DOHH2 (cell line): ENCODE measurements at regions not wholly inside any gene's neighbourhood (a gene's known extent, or its start where the extent isn't known, plus 50 kb on each side); places are given as distances from the start of the nearest gene placed in this dataset.
A peak's percentile ranks its signal among the peaks of the same experiment; 100 is the strongest.

Source experiments
- H3F3A ChIP-seq: fragments of 200-600 bp; sonication (generic), shearing (Covaris generic); 2 replicates; pipeline ENCODE4 v1.6.0; 2016; ENCODE audit warnings: antibody characterized with exemption, mild to moderate bottlenecking; ENCODE audit not compliant: control insufficient read depth, insufficient read depth
- H3K27ac ChIP-seq: fragments of 200-600 bp; sonication (generic); 2 replicates; pipeline ENCODE4 v1.5.1; 2014; ENCODE audit warnings: low read depth, mild to moderate bottlenecking, low read length, moderate library complexity
- H3K27me3 ChIP-seq: fragments of 200-600 bp; sonication (generic); 2 replicates; pipeline ENCODE4 v1.6.1; 2014; ENCODE audit warnings: mild to moderate bottlenecking, low read length, mixed read lengths; ENCODE audit not compliant: control insufficient read depth
- H3K36me3 ChIP-seq: fragments of 200-600 bp; sonication (generic); 2 replicates; pipeline ENCODE4 v1.6.1; 2014; ENCODE audit warnings: mild to moderate bottlenecking, low read length, moderate library complexity, mixed read lengths; ENCODE audit not compliant: control insufficient read depth
- H3K4me1 ChIP-seq: fragments of 200-600 bp; sonication (generic); 2 replicates; pipeline ENCODE4 v1.6.1; 2014; ENCODE audit warnings: mild to moderate bottlenecking, low read length, mixed read lengths; ENCODE audit not compliant: control insufficient read depth
- H3K4me2 ChIP-seq: fragments of 200-600 bp; sonication (generic); 2 replicates; pipeline ENCODE4 v1.6.0; 2014; ENCODE audit warnings: mild to moderate bottlenecking, low read length, moderate library complexity
- H3K4me3 ChIP-seq: fragments of 200-600 bp; sonication (generic); 2 replicates; pipeline ENCODE4 v1.5.1; 2014; ENCODE audit warnings: mild to moderate bottlenecking, low read length, mixed read lengths
- H3K79me2 ChIP-seq: fragments of 200-600 bp; sonication (generic); 2 replicates; pipeline ENCODE4 v1.6.1; 2014; ENCODE audit warnings: mild to moderate bottlenecking, low read length, mixed read lengths; ENCODE audit not compliant: control insufficient read depth
- H3K9me2 ChIP-seq: fragments of 200-600 bp; sonication (generic); replicated peaks from 2 replicates; pipeline ENCODE4 v1.6.1; 2014; ENCODE audit warnings: mild to moderate bottlenecking, low read length, mixed read lengths; ENCODE audit not compliant: control insufficient read depth
- H3K9me3 ChIP-seq: fragments of 200-600 bp; sonication (generic); 2 replicates; pipeline ENCODE4 v1.6.1; 2014; ENCODE audit warnings: antibody characterized with exemption, low read length, mixed read lengths; ENCODE audit not compliant: control insufficient read depth, insufficient read depth
- H4K20me1 ChIP-seq: fragments of 200-600 bp; sonication (generic); 2 replicates; pipeline ENCODE4 v1.6.0; 2014; ENCODE audit warnings: low read depth, mild to moderate bottlenecking, antibody characterized with exemption, low read length, moderate library complexity; ENCODE audit not compliant: control insufficient read depth, insufficient read depth
- EZH2phosphoT487 ChIP-seq: fragments of 200-600 bp; sonication (generic); IDR thresholded peaks from 2 replicates; pipeline ENCODE4 v1.6.1; 2017; ENCODE audit warnings: borderline replicate concordance, mild to moderate bottlenecking, antibody characterized with exemption, low read length, moderate library complexity, mixed read lengths
- TF ChIP-seq, protein P1 (sequence below): fragments of 200-600 bp; sonication (generic); IDR thresholded peaks from one replicate; pipeline ENCODE4 v1.5.1; 2014; ENCODE audit warnings: antibody characterized with exemption, mild to moderate bottlenecking, low read depth, low read length; ENCODE audit not compliant: poor library complexity, severe bottlenecking

- no peak overlapping the region for H3K4me2 ChIP-seq
These were observed 76.1 kb upstream of the PMAIP1 start for GRCh38 chr18:59823596-59824195.

DNA sequence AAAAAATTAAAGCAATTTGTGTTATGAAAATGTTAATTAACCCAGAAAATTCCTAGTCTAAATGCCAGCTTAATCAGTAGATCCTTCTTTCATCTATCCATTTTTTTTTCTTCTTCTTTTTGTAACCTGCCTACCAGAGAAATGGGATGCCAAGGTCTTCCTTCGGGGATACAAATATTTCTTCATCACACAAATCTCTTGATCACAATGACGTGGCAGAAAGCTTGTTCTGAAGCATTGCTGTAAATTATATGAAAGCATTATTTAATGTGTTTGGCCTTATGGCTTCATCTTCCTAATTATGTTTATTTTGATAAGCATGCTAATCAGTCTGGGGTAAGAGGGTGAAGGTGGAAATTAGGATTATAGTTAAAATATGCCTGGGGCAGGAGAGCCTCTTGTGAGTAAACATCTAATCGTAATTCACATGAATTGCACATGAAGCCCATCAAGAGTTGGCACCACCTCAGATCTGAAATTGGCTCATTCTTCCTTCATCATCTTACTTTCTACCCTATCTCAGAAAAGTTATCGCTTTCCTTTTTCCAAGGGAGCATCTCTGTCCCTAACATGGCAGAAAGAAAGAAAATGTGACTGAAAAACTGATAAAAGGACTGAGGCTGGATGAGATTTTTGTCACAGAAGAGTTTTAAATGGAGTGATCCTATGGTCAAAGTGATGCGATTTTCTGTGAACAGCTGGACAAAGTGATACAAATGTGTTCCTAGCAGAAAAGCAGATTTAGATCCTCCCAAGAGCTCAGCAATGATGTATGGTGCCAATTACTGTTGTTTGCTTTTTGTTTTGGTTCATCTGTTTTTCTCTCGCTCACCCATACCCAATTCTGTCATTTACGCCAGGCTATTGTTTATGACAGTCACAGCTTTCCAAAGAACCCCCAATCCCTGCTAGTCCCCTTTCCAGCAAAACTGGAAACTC, 76.9 kb upstream of the PMAIP1 start:
- Histone ChIP-seq H3K4me1 (no peaks in the 10 kb centered on the region), H3K9me2 (no peaks in the 10 kb centered on the region), H3K4me2 (no peak overlapping the region), H3F3A (no peaks in the 10 kb centered on the region), H3K4me3 (no peak overlapping the region), H3K36me3 (no peaks in the 10 kb centered on the region), H3K79me2 (no peaks in the 10 kb centered on the region), H4K20me1 (no peaks in the 10 kb centered on the region), H3K27me3 (peaks cover 12% of the 10 kb centered on the region), H3K9me3 (no peaks in the 10 kb centered on the region), H3K27ac (no peak overlapping the region)
- TF ChIP-seq, protein P1, sequence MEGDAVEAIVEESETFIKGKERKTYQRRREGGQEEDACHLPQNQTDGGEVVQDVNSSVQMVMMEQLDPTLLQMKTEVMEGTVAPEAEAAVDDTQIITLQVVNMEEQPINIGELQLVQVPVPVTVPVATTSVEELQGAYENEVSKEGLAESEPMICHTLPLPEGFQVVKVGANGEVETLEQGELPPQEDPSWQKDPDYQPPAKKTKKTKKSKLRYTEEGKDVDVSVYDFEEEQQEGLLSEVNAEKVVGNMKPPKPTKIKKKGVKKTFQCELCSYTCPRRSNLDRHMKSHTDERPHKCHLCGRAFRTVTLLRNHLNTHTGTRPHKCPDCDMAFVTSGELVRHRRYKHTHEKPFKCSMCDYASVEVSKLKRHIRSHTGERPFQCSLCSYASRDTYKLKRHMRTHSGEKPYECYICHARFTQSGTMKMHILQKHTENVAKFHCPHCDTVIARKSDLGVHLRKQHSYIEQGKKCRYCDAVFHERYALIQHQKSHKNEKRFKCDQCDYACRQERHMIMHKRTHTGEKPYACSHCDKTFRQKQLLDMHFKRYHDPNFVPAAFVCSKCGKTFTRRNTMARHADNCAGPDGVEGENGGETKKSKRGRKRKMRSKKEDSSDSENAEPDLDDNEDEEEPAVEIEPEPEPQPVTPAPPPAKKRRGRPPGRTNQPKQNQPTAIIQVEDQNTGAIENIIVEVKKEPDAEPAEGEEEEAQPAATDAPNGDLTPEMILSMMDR = no peak
- no peak for TF ChIP-seq EZH2phosphoT487

More at GRCh38 chr18:59823596-59824195, 76.1 kb upstream of the PMAIP1 start:
- Histone ChIP-seq H3K79me2 (no peaks in the 10 kb centered on the region), H4K20me1 (no peaks in the 10 kb centered on the region), H3F3A (no peaks in the 10 kb centered on the region), H3K36me3 (no peaks in the 10 kb centered on the region), H3K27me3 (peaks cover 12% of the 10 kb centered on the region), H3K9me3 (no peaks in the 10 kb centered on the region), H3K9me2 (no peaks in the 10 kb centered on the region), H3K4me1 (no peaks in the 10 kb centered on the region), H3K27ac (no peak overlapping the region), H3K4me3 (no peak overlapping the region)
- TF ChIP-seq, protein P1 = peak; percentile 88
- TF ChIP-seq EZH2phosphoT487 = no peak

GRCh38 chr18:59821983-59822382, 77.8 kb upstream of the PMAIP1 start:
- Histone ChIP-seq H3F3A (no peaks in the 10 kb centered on the region), H3K27me3 (peaks cover 12% of the 10 kb centered on the region), H3K4me1 (no peaks in the 10 kb centered on the region), H3K27ac (no peak overlapping the region), H3K4me2 (no peak overlapping the region), H3K36me3 (no peaks in the 10 kb centered on the region), H3K79me2 (no peaks in the 10 kb centered on the region), H4K20me1 (no peaks in the 10 kb centered on the region), H3K9me3 (no peaks in the 10 kb centered on the region), H3K4me3 (no peak overlapping the region), H3K9me2 (no peaks in the 10 kb centered on the region)
- TF ChIP-seq, protein P1 = no peak
- TF ChIP-seq EZH2phosphoT487 = no peak
